GM21619 (cell line): ENCODE measurements at regions not wholly inside any gene's neighbourhood (a gene's known extent, or its start where the extent isn't known, plus 50 kb on each side); places are given as distances from the start of the nearest gene placed in this dataset.

Source experiments
- ATAC-seq: cut with Tn5 transposase; IDR thresholded peaks from one replicate; pipeline ENCODE4 v1.9.1; 2021; ENCODE audit not compliant: unreplicated experiment

GRCh38 chr7:84821671-84822534, 365.0 kb downstream of the SEMA3D start:
- ATAC-seq = no peak

DNA sequence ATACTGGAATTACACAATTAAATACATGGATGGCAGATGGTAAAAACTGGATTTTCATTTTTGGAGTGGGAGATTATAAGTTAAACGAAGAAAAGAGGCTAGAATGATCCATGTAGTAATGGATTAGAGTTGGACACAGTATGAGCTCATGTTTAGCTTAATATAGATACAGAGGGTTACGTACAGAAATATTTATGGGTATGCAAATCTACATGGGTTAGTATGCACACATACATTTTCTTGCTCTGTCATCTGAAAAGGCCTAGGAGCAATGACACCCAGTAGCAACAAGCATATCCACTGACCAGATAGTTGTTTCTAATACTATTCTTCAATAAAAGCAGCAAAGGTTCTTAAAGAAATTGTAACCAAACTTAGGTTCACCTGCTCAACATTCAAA, 366.4 kb downstream of the SEMA3D start:
- ATAC-seq = no peak

DNA sequence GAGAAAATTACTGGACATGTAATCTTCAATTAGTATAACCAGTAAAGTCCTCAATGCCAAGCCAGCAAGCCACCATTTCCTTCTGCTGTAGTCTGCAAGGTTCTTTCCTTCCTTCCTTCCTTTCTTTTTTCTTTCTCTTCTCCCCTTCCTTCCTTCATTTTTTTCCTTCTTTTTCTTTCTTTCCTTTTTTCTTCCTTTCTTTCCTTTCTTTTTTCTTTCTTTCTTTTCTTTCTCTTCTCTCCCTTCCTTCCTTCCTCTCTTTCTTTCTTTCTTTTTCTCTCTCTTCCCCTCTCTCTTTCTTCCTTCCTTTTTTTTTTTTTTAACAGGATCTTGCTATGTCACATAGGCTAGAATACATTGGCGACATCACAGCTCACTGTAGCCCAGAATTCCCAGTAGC, 369.8 kb downstream of the SEMA3D start:
- ATAC-seq = no peak

DNA sequence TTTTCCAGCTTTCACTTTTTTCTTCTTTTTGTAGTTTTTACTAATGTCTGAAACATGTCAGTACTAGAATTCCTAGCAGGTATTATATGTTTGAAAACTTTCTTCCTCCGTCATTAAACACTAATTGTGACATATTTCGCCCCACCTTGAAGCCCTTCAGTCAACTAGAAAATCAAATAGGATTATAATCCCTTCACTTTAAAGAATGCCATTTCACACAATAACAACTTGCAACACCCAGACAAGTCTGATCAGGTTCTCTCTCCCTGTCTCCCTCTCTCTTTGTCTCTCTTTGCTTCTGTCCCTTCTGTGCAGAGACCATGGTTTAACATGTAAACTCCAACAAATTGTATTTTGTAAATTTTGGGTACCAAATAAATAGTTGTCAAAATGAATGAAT, 373.5 kb downstream of the SEMA3D start:
- ATAC-seq = no peak

GRCh38 chr7:84812021-84812420, 374.8 kb downstream of the SEMA3D start:
- no peak for ATAC-seq

GRCh38 chr7:84811362-84811761, 375.5 kb downstream of the SEMA3D start:
- ATAC-seq = no peak

- no peak for ATAC-seq
Measured at GRCh38 chr7:84809877-84810276, 377.0 kb downstream of the SEMA3D start.

DNA sequence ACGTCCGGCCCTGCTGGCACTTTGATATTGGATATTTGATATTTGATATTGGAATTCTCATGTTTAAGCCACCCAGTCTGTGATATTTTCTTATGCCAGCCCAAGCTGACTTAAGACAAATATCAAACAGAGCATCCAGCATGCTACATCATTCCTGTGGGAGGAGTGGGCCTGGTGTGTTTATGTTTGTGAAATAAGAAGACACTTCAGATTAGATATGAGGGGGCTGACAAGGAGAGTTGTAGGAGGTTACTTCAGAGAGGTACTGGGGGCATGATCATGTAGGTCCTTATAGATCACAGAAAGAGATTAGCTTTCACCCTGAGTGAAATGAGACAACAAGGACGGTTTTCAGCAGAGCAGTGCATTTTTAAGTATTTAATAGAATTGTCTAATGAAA, 382.9 kb downstream of the SEMA3D start:
- ATAC-seq = no peak

GRCh38 chr7:84801396-84801795, 385.5 kb downstream of the SEMA3D start:
- ATAC-seq = no peak

DNA sequence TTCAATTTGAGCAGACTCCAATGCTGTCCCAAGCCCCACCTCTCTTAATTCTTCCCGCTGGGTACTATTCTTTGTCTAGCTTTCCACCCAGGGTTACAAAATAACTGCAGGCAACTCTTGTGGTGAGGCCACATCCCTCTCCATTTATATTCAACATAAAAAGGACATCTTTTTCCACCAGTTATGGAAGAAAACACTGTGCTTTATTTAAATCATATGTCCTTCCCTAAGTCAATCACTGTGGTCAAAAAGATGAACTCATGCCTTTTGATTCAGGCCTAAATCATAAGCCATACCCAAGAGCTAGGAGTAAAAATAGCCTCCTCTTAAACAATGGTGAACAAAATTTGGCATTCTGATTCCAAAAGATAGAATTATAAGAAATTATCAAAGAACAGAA, 386.0 kb downstream of the SEMA3D start:
- ATAC-seq = no peak

GRCh38 chr7:84799106-84799505, 387.8 kb downstream of the SEMA3D start:
- ATAC-seq = no peak

- ATAC-seq = peak; percentile 62
Measured at GRCh38 chr7:84792231-84792893, 394.5 kb downstream of the SEMA3D start.

GRCh38 chr7:84790882-84791281, 396.0 kb downstream of the SEMA3D start:
- no peak for ATAC-seq

DNA sequence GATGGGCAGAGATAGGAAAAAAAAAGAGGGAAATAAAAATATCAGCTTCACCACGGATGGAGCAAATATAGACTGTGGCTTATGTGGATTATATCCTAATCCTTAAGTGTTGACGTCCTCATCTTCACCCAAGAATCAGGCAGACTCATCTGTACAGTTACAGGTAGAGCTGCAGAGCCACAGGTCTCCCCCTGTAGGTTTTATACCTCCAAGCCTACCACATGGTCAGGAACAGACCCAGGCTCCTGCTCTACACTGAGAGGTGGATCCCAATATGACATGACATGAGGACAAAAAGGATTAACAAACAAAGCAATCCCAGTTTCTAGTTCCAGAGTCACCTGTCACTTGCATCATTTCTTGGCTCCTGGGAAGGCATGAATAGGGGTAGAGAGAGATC, 400.8 kb downstream of the SEMA3D start:
- ATAC-seq = no peak

- ATAC-seq = no peak
Measured at GRCh38 chr7:84784450-84784849, 402.4 kb downstream of the SEMA3D start.

DNA sequence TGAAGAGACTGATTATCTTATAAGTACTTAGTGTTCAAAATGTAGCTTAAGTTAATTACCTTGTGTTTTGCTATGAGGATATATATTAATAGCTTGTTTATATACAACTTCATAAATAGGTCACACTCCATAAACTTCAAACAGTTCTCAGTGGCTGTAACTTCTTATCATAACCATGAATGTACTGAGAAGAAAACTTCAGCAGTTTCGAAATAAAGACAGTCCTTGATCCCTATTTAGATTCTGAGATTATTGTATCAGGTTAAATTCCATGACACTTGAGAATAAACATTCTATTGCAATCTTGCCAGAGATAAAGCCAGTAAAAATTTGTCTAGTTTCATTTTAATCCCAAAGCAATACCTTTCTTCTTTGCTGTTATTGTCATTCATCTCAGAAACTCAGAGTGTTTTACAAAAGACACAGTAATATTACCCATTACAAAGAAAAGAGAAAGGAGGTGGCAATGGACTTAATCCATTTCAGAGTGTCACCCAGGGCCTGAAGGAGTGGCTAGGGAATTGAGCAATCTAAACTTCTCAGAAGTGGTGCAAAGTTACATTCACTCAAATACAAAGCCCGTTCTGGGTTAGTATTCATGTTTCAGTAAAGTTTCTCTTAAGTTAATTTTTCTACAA, 403.6 kb downstream of the SEMA3D start:
- no peak for ATAC-seq

- ATAC-seq = no peak
Measured at GRCh38 chr7:84781838-84782237, 405.0 kb downstream of the SEMA3D start.

DNA sequence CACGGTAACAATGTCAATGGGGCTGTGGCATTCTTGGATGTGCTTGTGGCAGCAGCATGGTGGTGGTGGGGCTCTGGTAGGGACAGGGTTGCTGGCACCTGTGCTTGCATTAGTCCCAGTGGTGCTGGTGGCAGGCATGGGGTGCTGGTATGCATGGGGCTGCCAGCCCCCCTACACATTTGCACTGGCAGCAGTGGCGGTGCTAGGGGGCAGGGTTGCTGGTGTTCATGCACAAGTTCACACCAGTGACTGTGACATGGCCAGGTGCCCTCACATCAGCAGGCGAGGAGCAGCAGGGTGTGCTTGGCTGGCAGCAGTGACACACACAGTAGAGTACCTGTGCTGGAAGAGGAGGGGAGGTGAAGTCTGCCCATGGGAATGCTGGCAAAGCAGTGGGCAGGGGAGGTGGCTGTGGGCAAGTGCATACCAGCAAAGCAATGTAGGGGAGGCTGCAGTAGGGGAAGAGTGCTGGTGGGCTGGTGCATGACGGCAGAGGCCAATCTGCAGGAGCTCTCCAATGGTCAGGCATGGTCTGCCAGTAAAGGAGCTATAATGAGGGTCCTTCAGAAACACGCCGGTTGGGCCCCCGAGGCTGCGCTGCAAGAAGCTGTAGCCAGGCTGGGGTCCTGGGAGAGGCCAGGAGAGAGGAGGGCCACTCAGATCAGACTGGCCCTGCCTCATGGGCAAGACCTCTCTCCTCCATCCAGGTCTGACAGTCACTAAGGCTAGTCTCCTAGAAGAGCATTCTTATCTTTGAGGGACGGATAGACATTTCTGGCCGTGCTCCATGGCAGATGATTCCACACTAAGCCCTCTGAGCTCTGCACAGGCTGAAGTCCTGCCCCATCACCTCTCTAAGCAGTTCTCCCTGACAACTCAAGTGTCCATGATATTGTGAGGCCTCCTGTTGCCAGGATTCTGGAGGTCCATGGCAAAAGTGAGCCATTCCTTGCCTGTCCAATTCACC, 406.4 kb downstream of the SEMA3D start:
- no peak for ATAC-seq

DNA sequence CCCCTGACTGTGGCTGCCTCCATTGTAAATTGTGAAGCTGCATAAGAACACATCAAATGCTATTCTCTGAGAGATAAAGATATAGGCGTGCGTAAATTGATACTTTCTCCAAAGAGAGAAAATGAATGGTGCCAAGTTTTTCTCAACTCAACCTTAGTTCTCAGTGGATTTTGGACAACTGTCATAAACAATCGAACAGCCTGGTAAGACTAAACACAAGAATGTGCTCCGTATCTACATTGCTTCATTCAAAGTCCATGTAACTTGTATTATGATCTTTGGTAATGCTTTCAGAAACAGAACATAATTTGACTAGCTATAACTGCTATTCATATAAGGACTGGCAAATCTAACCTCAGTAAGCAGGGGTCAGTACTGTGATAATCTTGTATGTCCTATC, 429.1 kb downstream of the SEMA3D start:
- no peak for ATAC-seq

- no peak for ATAC-seq
Measured at GRCh38 chr7:84746353-84746752, 440.5 kb downstream of the SEMA3D start.

GRCh38 chr7:84744385-84744784, 442.5 kb downstream of the SEMA3D start:
- ATAC-seq = no peak
